Activated CD8-positive, alpha-beta T cell treated with anti-CD3 and anti-CD28 coated beads for 36 hours (primary cell): ENCODE measurements at regions not wholly inside any gene's neighbourhood (a gene's known extent, or its start where the extent isn't known, plus 50 kb on each side); places are given as distances from the start of the nearest gene placed in this dataset.

Source experiments
- ATAC-seq: fragments of 200-7000 bp; cut with Tn5 transposase; one replicate; pipeline ENCODE4 v1.10.0; 2021; ENCODE audit warnings: mild to moderate bottlenecking, moderate library complexity
- CTCF ChIA-PET: fragments of 350-600 bp; sonication (Branson Sonifier 250); formaldehyde crosslinking; loops from one replicate; lab custom pipeline; 2021; ENCODE audit warnings: antibody characterized with exemption; lab: Charles Lee
- POLR2A ChIA-PET: fragments of 350-600 bp; sonication (Branson Sonifier 250); formaldehyde crosslinking; loops from one replicate; lab custom pipeline; 2021; ENCODE audit warnings: antibody characterized with exemption; lab: Charles Lee
- DNase-seq: peaks from one replicate; pipeline ENCODE4 v3.0.0-alpha.2; 2020
- H3K27ac Mint-ChIP-seq: one replicate; pipeline ENCODE4 v1.8.0; 2021; ENCODE audit warnings: mild to moderate bottlenecking, mixed read lengths
- H3K27me3 Mint-ChIP-seq: one replicate; pipeline ENCODE4 v1.8.0; 2021; ENCODE audit warnings: mixed read lengths
- H3K36me3 Mint-ChIP-seq: one replicate; pipeline ENCODE4 v1.8.0; 2021; ENCODE audit warnings: low read depth, mixed read lengths
- H3K4me1 Mint-ChIP-seq: one replicate; pipeline ENCODE4 v1.8.0; 2021; ENCODE audit warnings: low read depth, mixed read lengths
- H3K4me3 Mint-ChIP-seq: one replicate; pipeline ENCODE4 v1.8.0; 2021; ENCODE audit warnings: mild to moderate bottlenecking, moderate library complexity, mixed read lengths
- H3K9me3 Mint-ChIP-seq: one replicate; pipeline ENCODE4 v1.8.0; 2021; ENCODE audit warnings: mixed read lengths
- intact Hi-C: fragments of 100-400 bp; cut with micrococcal nuclease; formaldehyde crosslinking; loops from one replicate; pipeline ENCODE4 v1.10.0; 2022
- TF ChIP-seq, protein P1 (sequence below): fragments of 200-600 bp; IDR thresholded peaks from one replicate; pipeline ENCODE4 v1.8.0; 2022; ENCODE audit warnings: antibody characterized with exemption, mild to moderate bottlenecking

- Mint-ChIP-seq H3K36me3 (no peaks in the 10 kb centered on the region), H3K4me3 (no peak overlapping the region), H3K9me3 (peaks cover 3% of the 10 kb centered on the region), H3K4me1 (no peaks in the 10 kb centered on the region), H3K27me3 (peaks cover 1% of the 10 kb centered on the region), H3K27ac (no peak overlapping the region)
- no peak for DNase-seq
- POLR2A ChIA-PET, result no interaction called here
- CTCF ChIA-PET, result no interaction called here
- TF ChIP-seq, protein P1, sequence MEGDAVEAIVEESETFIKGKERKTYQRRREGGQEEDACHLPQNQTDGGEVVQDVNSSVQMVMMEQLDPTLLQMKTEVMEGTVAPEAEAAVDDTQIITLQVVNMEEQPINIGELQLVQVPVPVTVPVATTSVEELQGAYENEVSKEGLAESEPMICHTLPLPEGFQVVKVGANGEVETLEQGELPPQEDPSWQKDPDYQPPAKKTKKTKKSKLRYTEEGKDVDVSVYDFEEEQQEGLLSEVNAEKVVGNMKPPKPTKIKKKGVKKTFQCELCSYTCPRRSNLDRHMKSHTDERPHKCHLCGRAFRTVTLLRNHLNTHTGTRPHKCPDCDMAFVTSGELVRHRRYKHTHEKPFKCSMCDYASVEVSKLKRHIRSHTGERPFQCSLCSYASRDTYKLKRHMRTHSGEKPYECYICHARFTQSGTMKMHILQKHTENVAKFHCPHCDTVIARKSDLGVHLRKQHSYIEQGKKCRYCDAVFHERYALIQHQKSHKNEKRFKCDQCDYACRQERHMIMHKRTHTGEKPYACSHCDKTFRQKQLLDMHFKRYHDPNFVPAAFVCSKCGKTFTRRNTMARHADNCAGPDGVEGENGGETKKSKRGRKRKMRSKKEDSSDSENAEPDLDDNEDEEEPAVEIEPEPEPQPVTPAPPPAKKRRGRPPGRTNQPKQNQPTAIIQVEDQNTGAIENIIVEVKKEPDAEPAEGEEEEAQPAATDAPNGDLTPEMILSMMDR, result no peak
- ATAC-seq, result no peak
- intact Hi-C loops, result no loop called here
These were observed 254.0 kb downstream of the DEPDC1B start for GRCh38 chr5:60445921-60446320.

DNA sequence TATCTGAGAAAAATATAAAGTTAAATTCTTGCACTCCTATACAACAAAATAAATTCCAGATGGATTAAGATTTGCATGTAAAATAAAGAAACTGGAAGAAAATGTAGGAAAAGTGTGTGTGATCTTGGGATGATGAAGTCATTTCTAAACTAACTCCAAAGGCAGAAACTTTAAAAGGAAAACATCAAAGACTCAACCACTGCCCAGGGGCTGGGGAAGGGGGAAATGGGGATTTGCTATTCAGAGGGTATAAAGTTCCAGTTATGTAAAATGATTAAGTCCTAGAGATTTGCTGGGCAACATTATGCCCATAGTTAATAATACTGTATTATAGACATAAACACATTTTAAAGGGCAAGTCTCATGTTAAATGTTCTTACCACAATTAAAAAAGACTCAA is 254.5 kb downstream of the DEPDC1B start:
- H3K9me3 Mint-ChIP-seq, result peaks cover 3% of the 10 kb centered on the region
- CTCF ChIA-PET, result interaction anchor here (1.6 kb wide), 1 partner anchor 35 kb away, joined by 3 read pairs; no protein-coding TSS in a partner anchor
- H3K36me3 Mint-ChIP-seq, result no peaks in the 10 kb centered on the region
- H3K27me3 Mint-ChIP-seq, result peaks cover 1% of the 10 kb centered on the region
- no peaks in the 10 kb centered on the region for H3K4me1 Mint-ChIP-seq
- ATAC-seq (no peak), DNase-seq (no peak)
- H3K4me3 Mint-ChIP-seq, result no peak overlapping the region
- H3K27ac Mint-ChIP-seq, result no peak overlapping the region
- POLR2A ChIA-PET, result no interaction called here
- intact Hi-C loops, result no loop called here
- TF ChIP-seq, protein P1, result no peak

DNA sequence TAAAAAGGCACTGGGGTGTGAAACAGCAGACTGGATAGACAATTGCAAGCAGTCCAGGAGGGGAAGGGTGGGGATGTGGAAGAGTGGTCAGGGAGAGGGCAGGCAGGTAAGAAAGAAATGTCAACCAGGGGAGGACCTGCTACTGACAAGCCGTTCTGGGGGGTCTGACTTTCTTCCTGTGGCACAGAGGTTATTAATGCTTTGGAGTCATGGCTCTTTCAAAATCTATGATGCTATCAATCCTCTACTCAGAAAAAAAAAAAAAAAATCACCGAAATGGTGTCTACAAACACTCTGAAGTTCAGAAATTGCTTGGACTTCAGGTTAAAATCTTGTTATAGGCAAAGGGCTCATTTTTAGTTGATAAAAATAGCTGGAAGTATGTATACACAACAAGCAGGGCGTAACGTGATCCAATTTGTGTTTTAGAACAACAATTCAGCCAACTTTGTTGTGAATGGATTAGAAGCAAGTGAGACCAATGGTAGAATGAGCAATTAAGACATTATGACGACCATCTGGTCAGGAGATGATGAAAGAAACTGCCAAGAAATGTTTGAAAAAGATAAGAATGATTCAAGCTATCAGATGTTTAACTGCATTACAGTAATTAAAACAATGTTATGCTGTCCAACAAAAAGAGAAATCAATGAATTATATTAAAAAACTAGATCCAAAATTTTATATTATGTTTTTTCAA is 255.2 kb downstream of the DEPDC1B start:
- H3K27ac Mint-ChIP-seq, result no peak overlapping the region

DNA sequence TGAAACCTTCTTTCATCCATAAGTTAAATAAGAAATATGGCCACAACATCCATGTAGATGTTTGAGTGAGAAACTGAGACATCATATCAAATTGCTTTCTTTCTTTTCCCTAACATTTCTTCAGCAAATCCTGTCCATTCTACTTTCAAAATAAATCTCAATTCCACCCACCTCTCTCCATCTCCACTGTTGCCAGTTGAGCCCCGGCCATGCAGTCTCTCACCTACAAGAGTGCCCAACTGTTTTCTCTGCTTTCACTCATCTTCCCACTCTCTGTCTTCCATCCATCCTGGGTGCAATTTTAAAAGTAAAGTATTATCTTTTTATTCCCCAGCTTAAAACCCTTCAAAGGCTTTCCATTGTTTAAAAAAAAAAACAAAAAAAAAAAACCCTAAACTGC is 260.4 kb downstream of the DEPDC1B start:
- peaks cover 1% of the 10 kb centered on the region for H3K27me3 Mint-ChIP-seq
- no peaks in the 10 kb centered on the region for H3K4me1 Mint-ChIP-seq
- H3K9me3 Mint-ChIP-seq, result peaks cover 3% of the 10 kb centered on the region
- intact Hi-C loops, result no loop called here
- H3K4me3 Mint-ChIP-seq, result no peak overlapping the region
- TF ChIP-seq, protein P1, result no peak
- H3K36me3 Mint-ChIP-seq, result no peaks in the 10 kb centered on the region
- ChIA-PET POLR2A (no interaction called here), CTCF (no interaction called here)
- DNase-seq (no peak), ATAC-seq (no peak)
- no peak overlapping the region for H3K27ac Mint-ChIP-seq

More for the DNA sequence above, 255.2 kb downstream of the DEPDC1B start:
- intact Hi-C loops, result no loop called here
- H3K27me3 Mint-ChIP-seq, result peaks cover 1% of the 10 kb centered on the region
- H3K9me3 Mint-ChIP-seq, result peaks cover 3% of the 10 kb centered on the region
- DNase-seq (no peak), ATAC-seq (no peak)
- no peak overlapping the region for H3K4me3 Mint-ChIP-seq
- no peaks in the 10 kb centered on the region for H3K4me1 Mint-ChIP-seq
- no peaks in the 10 kb centered on the region for H3K36me3 Mint-ChIP-seq
- TF ChIP-seq, protein P1, result no peak
- CTCF ChIA-PET, result interaction anchor here (1.6 kb wide), 1 partner anchor 34 kb away, joined by 3 read pairs; no protein-coding TSS in a partner anchor
- POLR2A ChIA-PET, result no interaction called here

DNA sequence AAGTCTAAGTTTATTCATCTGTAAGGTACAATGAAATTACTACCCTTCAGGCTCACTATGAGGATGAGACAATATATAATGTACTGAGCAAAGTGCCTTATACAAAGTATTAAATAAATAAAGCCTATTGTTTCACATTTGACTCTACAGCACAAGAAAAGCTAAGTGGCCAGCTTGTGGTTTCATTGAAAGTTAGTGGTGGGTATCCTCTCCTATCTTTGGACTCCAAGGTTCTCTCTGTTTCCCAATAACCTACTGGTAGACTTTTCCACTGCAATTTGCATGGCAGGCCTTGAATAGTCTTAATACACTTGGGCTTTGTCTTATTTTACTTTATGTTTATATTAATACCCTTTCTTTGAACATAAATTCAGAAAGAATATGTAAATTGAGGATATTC is 262.7 kb downstream of the DEPDC1B start:
- ATAC-seq (no peak), DNase-seq (no peak)
- intact Hi-C loops, result no loop called here
- H3K9me3 Mint-ChIP-seq, result peaks cover 1% of the 10 kb centered on the region
- POLR2A ChIA-PET, result interaction anchor here (0.6 kb wide), 1 partner anchor 9 kb away, joined by 3 read pairs; no protein-coding TSS in a partner anchor
- H3K4me3 Mint-ChIP-seq, result no peak overlapping the region
- TF ChIP-seq, protein P1, result no peak
- H3K27ac Mint-ChIP-seq, result no peak overlapping the region
- CTCF ChIA-PET, result no interaction called here
- no peaks in the 10 kb centered on the region for H3K4me1 Mint-ChIP-seq
- H3K27me3 Mint-ChIP-seq, result no peaks in the 10 kb centered on the region
- no peaks in the 10 kb centered on the region for H3K36me3 Mint-ChIP-seq
